IPS DF 4.7 (cell line): ENCODE measurements at regions not wholly inside any gene's neighbourhood (a gene's known extent, or its start where the extent isn't known, plus 50 kb on each side); places are given as distances from the start of the nearest gene placed in this dataset.
"Not testable (repeated sequence)": the region's sequence is repeated elsewhere in the genome, so short reads cannot be mapped to it uniquely, and the experiment has no call there.

Experiments
- DNase-seq: peaks from one replicate; pipeline ENCODE4 v3.0.0-alpha.2; 2013; ENCODE audit warnings: low spot score; ENCODE audit errors: extremely low read depth

- no peak for DNase-seq
These were observed 488.1 kb upstream of the ARX start for GRCh38 chrX:25503826-25504225.

GRCh38 chrX:25507801-25508200 lies 492.0 kb upstream of the ARX start:
- no peak for DNase-seq

- no peak for DNase-seq
These were observed 503.5 kb upstream of the ARX start for GRCh38 chrX:25519258-25519657.

GRCh38 chrX:25522443-25523010 lies 506.8 kb upstream of the ARX start:
- DNase-seq, result not testable (repeated sequence)

- no peak for DNase-seq
These were observed 508.1 kb upstream of the ARX start for GRCh38 chrX:25523574-25524540.

GRCh38 chrX:25527156-25527555 lies 511.4 kb upstream of the ARX start:
- DNase-seq, result no peak

GRCh38 chrX:25527596-25527995 lies 511.8 kb upstream of the ARX start:
- no peak for DNase-seq

- no peak for DNase-seq
These were observed 515.3 kb upstream of the ARX start for GRCh38 chrX:25531096-25531495.

- no peak for DNase-seq
These were observed 518.3 kb upstream of the ARX start for GRCh38 chrX:25534091-25534490.

- no peak for DNase-seq
These were observed 520.7 kb upstream of the ARX start for GRCh38 chrX:25536307-25536970.

GRCh38 chrX:25537699-25538098 lies 521.9 kb upstream of the ARX start:
- no peak for DNase-seq

GRCh38 chrX:25544641-25545040 lies 528.9 kb upstream of the ARX start:
- no peak for DNase-seq

GRCh38 chrX:25548811-25549210 lies 533.0 kb upstream of the ARX start:
- DNase-seq, result no peak

- DNase-seq, result no peak
These were observed 539.8 kb upstream of the ARX start for GRCh38 chrX:25555521-25555920.

GRCh38 chrX:25558137-25558536 lies 542.4 kb upstream of the ARX start:
- DNase-seq, result no peak

- no peak for DNase-seq
These were observed 545.4 kb upstream of the ARX start for GRCh38 chrX:25561190-25561589.

GRCh38 chrX:25573631-25574030 lies 557.9 kb upstream of the ARX start:
- DNase-seq, result no peak

- no peak for DNase-seq
These were observed 541.2 kb upstream of the MAGEB18 start for GRCh38 chrX:25596921-25597320.

- DNase-seq, result no peak
These were observed 540.6 kb upstream of the MAGEB18 start for GRCh38 chrX:25597551-25597950.

GRCh38 chrX:25599061-25599460 lies 539.1 kb upstream of the MAGEB18 start:
- no peak for DNase-seq

GRCh38 chrX:25600776-25601175 lies 537.4 kb upstream of the MAGEB18 start:
- DNase-seq, result no peak

GRCh38 chrX:25601323-25601722 lies 536.8 kb upstream of the MAGEB18 start:
- no peak for DNase-seq
